ENCODE measurements at regions not wholly inside any gene's neighbourhood (a gene's known extent, or its start where the extent isn't known, plus 50 kb on each side); places are given as distances from the start of the nearest gene placed in this dataset.

GRCh38 chr12:67873355-67873754 is 115.9 kb upstream of the IFNG-AS1 start:
- TF ChIP-seq EZH2 (IDR thresholded peaks at IDR 0.05; ENCODE audit: insufficient read depth, low read length) (no peak), CTCF (IDR thresholded peaks at IDR 0.05; ENCODE audit: insufficient read depth, low read depth, low read length) (no peak)
